HG03565 (cell line): ENCODE measurements at regions not wholly inside any gene's neighbourhood (a gene's known extent, or its start where the extent isn't known, plus 50 kb on each side); places are given as distances from the start of the nearest gene placed in this dataset.

ENCODE experiments used
- ATAC-seq: cut with Tn5 transposase; IDR thresholded peaks from one replicate; pipeline ENCODE4 v1.9.1; 2021; ENCODE audit warnings: mild to moderate bottlenecking, moderate library complexity; ENCODE audit not compliant: unreplicated experiment

- ATAC-seq: no peak
Measured at GRCh38 chr11:116135891-116136290, 631.7 kb upstream of the CADM1 start.

GRCh38 chr11:116134450-116134849, 630.2 kb upstream of the CADM1 start:
- ATAC-seq: no peak

- ATAC-seq: no peak
Measured at GRCh38 chr11:116132273-116132978, 628.2 kb upstream of the CADM1 start.

- no peak for ATAC-seq
Measured at GRCh38 chr11:116130122-116130521, 625.9 kb upstream of the CADM1 start.

- no peak for ATAC-seq
Measured at GRCh38 chr11:116129456-116129855, 625.2 kb upstream of the CADM1 start.

- no peak for ATAC-seq
Measured at GRCh38 chr11:116126562-116126961, 622.3 kb upstream of the CADM1 start.

- ATAC-seq: no peak
Measured at GRCh38 chr11:116124922-116125714, 620.9 kb upstream of the CADM1 start.

- no peak for ATAC-seq
Measured at GRCh38 chr11:116123739-116124138, 619.5 kb upstream of the CADM1 start.

GRCh38 chr11:116122697-116123472, 618.7 kb upstream of the CADM1 start:
- ATAC-seq: no peak

GRCh38 chr11:116119158-116119557, 614.9 kb upstream of the CADM1 start:
- no peak for ATAC-seq

- ATAC-seq: no peak
Measured at GRCh38 chr11:116118138-116118470, 613.9 kb upstream of the CADM1 start.

- ATAC-seq: no peak
Measured at GRCh38 chr11:116117331-116118137, 613.3 kb upstream of the CADM1 start.

GRCh38 chr11:116115801-116116200, 611.6 kb upstream of the CADM1 start:
- no peak for ATAC-seq

GRCh38 chr11:116114198-116114651, 610.0 kb upstream of the CADM1 start:
- no peak for ATAC-seq

- ATAC-seq: no peak
Measured at GRCh38 chr11:116112087-116112935, 608.1 kb upstream of the CADM1 start.

- no peak for ATAC-seq
Measured at GRCh38 chr11:116111546-116111945, 607.3 kb upstream of the CADM1 start.

GRCh38 chr11:116110802-116111201, 606.6 kb upstream of the CADM1 start:
- ATAC-seq: no peak

GRCh38 chr11:116110356-116110755, 606.1 kb upstream of the CADM1 start:
- ATAC-seq: no peak

GRCh38 chr11:116109228-116109627, 605.0 kb upstream of the CADM1 start:
- no peak for ATAC-seq

- ATAC-seq: no peak
Measured at GRCh38 chr11:116108161-116108560, 603.9 kb upstream of the CADM1 start.
